Lung (tissue), 11 donors: ENCODE measurements at regions not wholly inside any gene's neighbourhood (a gene's known extent, or its start where the extent isn't known, plus 50 kb on each side); places are given as distances from the start of the nearest gene placed in this dataset.
A peak's percentile ranks its signal among the peaks of the same experiment; 100 is the strongest.

Experiments used
- ATAC-seq: fragments of 200-7000 bp; cut with Tn5 transposase; one replicate; pipeline ENCODE4 v1.9.1; 2020; ENCODE audit warnings: moderate number of reproducible peaks; ENCODE audit not compliant: insufficient read depth, low FRiP score
- DNase-seq, 3 donors: peaks; one replicate each; pipeline ENCODE4 v3.0.0-alpha.2; 2013 to 2017
- H3K27ac ChIP-seq, 2 donors: one replicate each; pipeline ENCODE4 v1.5.1; 2013; ENCODE audit warnings: mild to moderate bottlenecking in 2 of 2, moderate library complexity in 2 of 2, control low read depth in 1 of 2, inconsistent platforms in 1 of 2, low read depth in 1 of 2, low read length in 1 of 2
- H3K27me3 ChIP-seq, 3 donors: one replicate each; pipeline ENCODE4 v1.5.1; 2013; ENCODE audit warnings: low read length in 2 of 3; ENCODE audit not compliant: control insufficient read depth in 3 of 3, insufficient read depth in 3 of 3
- H3K36me3 ChIP-seq, 4 donors: one replicate each; pipeline ENCODE4 v1.5.1; 2013; ENCODE audit warnings: low read length in 4 of 4, mild to moderate bottlenecking in 1 of 4, moderate library complexity in 1 of 4; ENCODE audit not compliant: control insufficient read depth in 4 of 4, insufficient read depth in 4 of 4
- H3K4me1 ChIP-seq, 5 donors: one replicate each; pipeline ENCODE4 v1.5.1; 2013; ENCODE audit warnings: low read length in 5 of 5, mild to moderate bottlenecking in 2 of 5, moderate library complexity in 1 of 5; ENCODE audit not compliant: control insufficient read depth in 5 of 5, insufficient read depth in 5 of 5
- H3K4me3 ChIP-seq: one replicate; pipeline ENCODE4 v1.5.1; 2013; ENCODE audit warnings: mild to moderate bottlenecking, control low read depth, moderate library complexity
- H3K9ac ChIP-seq, 2 donors: one replicate each; pipeline ENCODE4 v1.5.1; 2013; ENCODE audit warnings: low read length in 2 of 2, control low read depth in 1 of 2; ENCODE audit not compliant: insufficient read depth in 1 of 2
- H3K9me3 ChIP-seq, 4 donors: one replicate each; pipeline ENCODE4 v1.5.1; 2013; ENCODE audit warnings: low read length in 3 of 4, mild to moderate bottlenecking in 1 of 4, moderate library complexity in 1 of 4; ENCODE audit not compliant: control insufficient read depth in 4 of 4, insufficient read depth in 3 of 4
- CTCF ChIP-seq: IDR thresholded peaks from 2 replicates; pipeline ENCODE4 v1.5.1; 2012; ENCODE audit warnings: mild to moderate bottlenecking; ENCODE audit errors: control extremely low read depth, extremely low read depth
- WGBS, 2 donors: extraction: QIAGEN DNeasy Blood & Tissue Kit; methylation state at CpG; one replicate each; pipeline ENCODE4 v1.1.7; 2013; 5-methylcytosine and 5-hydroxymethylcytosine counted together
- donor health status: control.
- donor health status: control.
- donor health status: Bipolar disorder and iron deficiency.
- donor health status: healthy.
- donor health status: DM: yes; HTN: yes; CAD: no.

- Histone ChIP-seq H3K4me1 (peaks cover 0 to 3% (median 0%) of the 10 kb centered on the region in 5 donors), H3K27ac (no peak overlapping the region), H3K9me3 (no peaks in the 10 kb centered on the region), H3K27me3 (no peaks in the 10 kb centered on the region), H3K9ac (no peak overlapping the region), H3K36me3 (no peaks in the 10 kb centered on the region), H3K4me3 (no peak overlapping the region)
- ATAC-seq (no peak), DNase-seq (no peak)
- WGBS, 2 donors: 90 to 91% methylated on average over 9 of the region's 9 CpGs
- no peak for TF ChIP-seq CTCF
Observed at GRCh38 chr9:105116052-105116868, 128.2 kb upstream of the SLC44A1 start.

GRCh38 chr9:105117234-105117633 is 127.2 kb upstream of the SLC44A1 start:
- no peak for TF ChIP-seq CTCF
- DNase-seq (peak in 1 of 3 donors; percentile 14), ATAC-seq (no peak)
- no peaks in the 10 kb centered on the region for H3K36me3 ChIP-seq
- H3K27ac ChIP-seq: no peak overlapping the region
- no peaks in the 10 kb centered on the region for H3K27me3 ChIP-seq
- H3K4me3 ChIP-seq: no peak overlapping the region
- H3K9me3 ChIP-seq: no peaks in the 10 kb centered on the region
- no peak overlapping the region for H3K9ac ChIP-seq
- WGBS, 2 donors: 81 to 83% methylated on average over 2 of the region's 2 CpGs
- H3K4me1 ChIP-seq: peaks cover 0 to 3% (median 0%) of the 10 kb centered on the region in 5 donors

- ATAC-seq (no peak), DNase-seq (no peak)
- no peaks in the 10 kb centered on the region for H3K36me3 ChIP-seq
- no peak for TF ChIP-seq CTCF
- peaks cover 0 to 3% (median 0%) of the 10 kb centered on the region in 5 donors for H3K4me1 ChIP-seq
- no peaks in the 10 kb centered on the region for H3K9me3 ChIP-seq
- H3K4me3 ChIP-seq: no peak overlapping the region
- H3K9ac ChIP-seq: no peak overlapping the region
- H3K27me3 ChIP-seq: no peaks in the 10 kb centered on the region
- H3K27ac ChIP-seq: no peak overlapping the region
- WGBS, 2 donors: 87 to 88% methylated on average over 5 of the region's 5 CpGs
Observed at GRCh38 chr9:105118636-105119035, 125.8 kb upstream of the SLC44A1 start.
